SHP77 treated with DMSO at 0.1 percent for 48 hours (cell line): ENCODE measurements at regions not wholly inside any gene's neighbourhood (a gene's known extent, or its start where the extent isn't known, plus 50 kb on each side); places are given as distances from the start of the nearest gene placed in this dataset.
"Not testable (repeated sequence)": the region's sequence is repeated elsewhere in the genome, so short reads cannot be mapped to it uniquely, and the experiment has no call there.

Experiments used
- DNase-seq: peaks from one replicate; lab custom pipeline; 2025; lab: John Stamatoyannopoulos, UW

DNA sequence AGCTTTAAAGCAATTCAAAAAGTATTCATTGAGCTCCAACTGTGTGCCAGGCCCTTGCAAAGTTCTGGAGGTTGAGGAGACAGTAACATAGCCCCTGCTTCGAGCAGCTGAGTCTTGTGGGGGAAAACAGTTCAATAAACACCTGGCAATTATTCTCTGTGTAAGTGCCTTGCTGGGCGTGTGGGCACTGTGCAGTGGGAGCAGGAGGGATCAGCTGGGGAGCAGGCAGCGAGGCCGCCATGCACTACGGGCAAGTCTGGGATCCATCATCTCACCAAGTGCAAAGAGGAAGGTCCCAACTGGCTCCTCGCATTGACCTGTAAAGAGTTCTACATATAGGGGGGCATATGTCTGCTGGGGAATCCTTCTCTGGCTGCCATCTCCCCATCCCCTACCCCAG, 342.2 kb upstream of the HS6ST1 start:
- DNase-seq = no peak

DNA sequence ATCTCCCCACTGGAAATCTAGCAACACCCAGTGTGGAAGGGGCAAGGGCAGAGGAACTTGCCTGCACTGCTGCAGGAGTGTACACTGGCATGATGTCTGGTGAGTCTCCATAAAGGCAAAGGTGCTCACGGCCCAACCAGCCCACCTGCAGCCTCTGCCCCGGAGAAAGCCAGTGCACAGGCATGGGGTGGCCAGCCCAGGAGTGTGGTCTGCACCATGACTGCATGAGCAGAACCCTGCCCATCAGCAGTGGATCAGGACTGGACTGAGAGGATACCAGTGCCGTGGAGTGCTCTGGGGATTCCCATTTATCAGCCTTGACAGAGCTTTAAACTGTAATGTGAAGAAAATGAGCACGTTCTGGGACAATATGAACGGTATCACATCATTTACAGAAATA, 342.6 kb upstream of the HS6ST1 start:
- no peak for DNase-seq

DNA sequence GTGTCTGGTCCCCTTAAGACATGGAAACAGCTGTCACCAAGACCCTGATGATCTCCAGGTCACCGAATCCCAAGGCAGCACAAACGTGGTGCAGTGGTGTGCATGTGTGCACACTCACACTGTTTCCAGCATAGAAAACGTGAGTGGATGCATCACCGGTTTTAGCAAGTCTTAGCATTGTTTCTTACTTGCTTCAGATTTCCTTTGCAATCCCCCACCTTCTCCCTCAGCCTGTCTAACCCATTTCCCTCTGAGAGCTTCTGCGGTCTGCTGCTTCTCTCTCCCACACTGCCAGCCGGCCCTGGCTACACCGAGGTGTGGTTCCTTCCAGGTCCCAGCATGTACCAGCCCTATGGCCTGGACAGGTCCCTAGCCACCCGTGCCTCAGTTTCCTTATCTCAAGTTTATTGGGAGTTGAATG, 343.4 kb upstream of the HS6ST1 start:
- no peak for DNase-seq

- DNase-seq = no peak
These were observed 344.8 kb upstream of the HS6ST1 start for GRCh38 chr2:128663371-128664050.

GRCh38 chr2:128664499-128664971, 345.9 kb upstream of the HS6ST1 start:
- DNase-seq = no peak

DNA sequence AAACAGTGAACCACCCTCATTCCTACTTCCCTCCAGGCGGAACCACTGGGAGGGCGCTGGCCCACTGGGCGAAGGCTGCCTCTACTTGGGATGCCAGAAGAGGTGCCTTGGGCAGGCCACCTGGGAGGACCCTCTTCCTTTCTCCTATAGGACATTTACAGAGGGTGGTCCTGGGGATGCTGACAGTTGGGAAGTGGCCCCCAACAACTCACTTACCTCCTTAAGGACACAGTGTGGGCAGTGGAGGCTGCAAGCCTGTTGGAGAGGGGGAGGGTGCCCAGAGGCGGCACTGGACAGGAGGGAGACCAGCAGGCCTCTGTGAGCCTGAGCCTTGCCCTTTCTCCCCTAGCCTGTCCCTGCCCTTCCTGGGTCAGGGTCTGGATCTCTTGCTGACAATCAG, 346.4 kb upstream of the HS6ST1 start:
- DNase-seq = no peak

DNA sequence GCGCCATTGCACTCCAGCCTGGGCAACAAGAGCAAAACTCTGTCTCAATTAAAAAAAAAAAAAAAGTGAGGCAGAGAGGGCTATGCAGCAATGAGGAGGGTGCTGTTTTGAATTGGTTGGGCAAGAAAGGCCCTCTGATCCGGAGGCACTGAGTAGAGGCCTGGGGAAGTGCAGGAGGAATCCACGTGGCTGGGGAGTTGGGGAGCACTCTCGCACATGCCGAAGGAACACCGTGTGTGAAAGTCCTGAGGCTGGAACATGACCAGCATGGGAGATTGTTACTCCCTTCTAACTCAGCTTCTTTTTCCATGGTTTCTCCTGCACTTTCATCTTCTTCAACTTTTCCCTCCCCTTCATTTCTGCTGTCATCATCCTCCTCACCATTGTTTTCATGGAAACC, 347.9 kb upstream of the HS6ST1 start:
- DNase-seq = no peak

- DNase-seq = no peak
These were observed 348.7 kb upstream of the HS6ST1 start for GRCh38 chr2:128667391-128667790.

DNA sequence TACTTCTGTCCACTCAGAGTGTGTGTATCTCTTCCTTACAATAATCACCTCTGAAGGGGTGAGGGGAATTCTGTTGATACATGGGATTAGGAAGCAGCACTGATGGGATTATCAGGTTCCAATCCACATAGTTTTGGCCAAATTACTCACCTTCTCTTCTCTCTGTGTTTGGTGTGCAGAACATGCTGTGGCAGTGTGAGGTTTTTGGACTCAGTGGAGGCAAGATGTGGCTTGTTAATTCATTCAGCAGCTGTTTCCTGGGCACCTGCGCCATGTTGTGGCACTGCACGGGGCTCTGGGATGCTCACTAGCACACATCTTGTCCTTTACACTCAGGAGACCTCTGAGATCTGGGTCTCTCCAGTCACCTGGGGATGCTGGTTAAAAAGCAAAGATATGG, 350.3 kb upstream of the HS6ST1 start:
- no peak for DNase-seq

DNA sequence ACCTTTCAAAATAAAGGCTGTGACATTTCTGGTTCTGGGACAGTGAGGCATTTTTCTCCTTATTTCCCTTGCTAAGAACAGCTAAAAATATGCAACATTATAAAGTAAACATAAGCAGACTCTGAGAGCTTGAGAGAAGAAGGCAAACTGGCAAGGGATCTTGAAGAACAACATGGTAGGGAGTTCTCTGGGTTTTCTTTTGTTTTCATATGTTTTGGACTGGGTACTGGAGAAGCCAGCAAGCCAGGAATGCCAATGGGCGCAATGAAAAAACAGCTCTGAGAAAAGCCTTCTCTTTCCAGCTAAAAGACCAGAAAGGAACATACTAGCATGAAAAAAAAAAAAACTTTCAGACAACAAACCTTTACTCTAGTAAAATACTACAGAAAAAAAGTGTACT, 351.4 kb upstream of the HS6ST1 start:
- DNase-seq = no peak

DNA sequence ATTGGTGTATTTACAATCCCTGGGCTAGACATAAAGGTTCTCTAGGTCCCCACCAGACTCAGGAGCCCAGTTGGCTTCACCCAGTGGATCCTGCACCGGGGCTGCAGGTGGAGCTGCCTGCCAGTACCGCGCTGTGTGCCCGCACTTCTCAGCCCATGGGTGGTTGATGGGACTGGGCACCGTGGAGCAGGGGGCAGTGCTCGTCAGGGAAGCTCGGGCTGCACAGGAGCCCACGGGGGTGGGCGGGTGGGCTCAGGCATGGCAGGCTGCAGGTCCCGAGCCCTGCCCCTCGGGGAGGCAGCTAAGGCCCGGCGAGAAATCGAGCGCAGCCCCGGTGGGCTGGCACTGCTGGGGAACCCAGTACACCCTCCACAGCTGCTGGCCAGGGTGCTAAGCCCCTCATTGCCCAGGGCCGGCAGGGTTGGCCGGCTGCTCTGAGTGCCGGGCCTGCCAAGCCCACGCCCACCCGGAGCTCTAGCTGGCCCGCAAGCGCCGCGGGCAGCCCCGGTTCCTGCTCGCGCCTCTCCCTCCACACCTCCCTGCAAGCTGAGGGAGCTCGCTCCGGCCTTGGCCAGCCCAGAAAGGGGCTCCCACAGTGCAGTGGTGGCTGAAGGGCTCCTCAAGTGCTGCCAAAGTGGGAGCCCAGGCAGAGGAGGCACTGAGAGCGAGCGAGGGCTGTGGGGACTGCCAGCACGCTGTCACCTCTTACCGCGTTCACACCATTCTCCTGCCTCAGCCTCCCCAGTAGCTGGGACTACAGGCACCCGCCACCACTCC, 353.5 kb upstream of the HS6ST1 start:
- not testable (repeated sequence) for DNase-seq

GRCh38 chr2:128679680-128680079, 361.0 kb upstream of the HS6ST1 start:
- not testable (repeated sequence) for DNase-seq

GRCh38 chr2:128681507-128681906, 362.8 kb upstream of the HS6ST1 start:
- no peak for DNase-seq

DNA sequence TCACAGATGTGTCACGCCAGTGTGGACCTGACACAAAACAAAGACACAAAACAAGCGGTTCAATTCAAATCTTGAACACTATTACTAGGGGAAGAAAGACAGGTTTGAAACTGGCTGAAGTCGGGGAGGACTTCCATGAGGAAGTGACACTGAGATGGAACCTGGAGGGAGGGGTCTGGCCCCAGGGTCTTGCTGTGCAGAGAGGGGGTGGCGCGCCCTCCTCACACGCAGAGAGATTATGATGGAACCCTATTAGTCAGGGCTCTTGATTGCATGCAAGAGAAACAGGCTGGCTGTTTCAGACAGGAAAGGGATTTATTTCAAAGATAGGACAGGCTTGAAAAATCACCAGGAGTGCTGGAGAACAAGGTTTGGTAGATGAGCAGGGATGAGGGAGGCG, 363.6 kb upstream of the HS6ST1 start:
- DNase-seq = no peak

DNA sequence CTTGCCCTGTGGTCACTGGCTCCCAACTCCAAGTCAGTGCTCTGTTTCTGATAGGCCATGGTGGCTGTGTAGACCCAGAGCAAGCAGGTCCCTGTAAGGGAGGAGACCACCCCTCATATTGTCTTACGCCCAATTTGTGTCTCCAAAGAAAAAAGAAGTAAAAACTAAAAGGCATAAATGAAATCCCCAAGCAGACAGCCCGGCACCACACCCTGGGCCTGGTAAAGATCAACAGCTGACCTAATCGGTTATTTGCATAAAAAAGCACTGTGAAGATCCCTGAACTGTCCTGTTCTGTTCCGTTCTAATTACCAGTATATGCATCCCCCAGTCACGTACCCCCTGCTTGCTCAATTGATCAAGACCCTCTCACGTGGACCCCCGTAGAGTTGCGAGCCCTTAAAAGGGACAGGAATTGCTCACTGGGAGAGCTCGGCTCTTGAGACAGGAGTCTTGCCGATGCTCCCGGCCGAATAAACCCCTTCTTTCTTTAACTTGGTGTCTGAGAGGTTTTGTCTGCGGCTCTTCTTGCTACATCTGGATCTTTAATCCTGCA, 364.1 kb upstream of the HS6ST1 start:
- no peak for DNase-seq

- no peak for DNase-seq
These were observed 365.9 kb upstream of the HS6ST1 start for GRCh38 chr2:128684523-128684922.

GRCh38 chr2:128685841-128686496, 367.3 kb upstream of the HS6ST1 start:
- no peak for DNase-seq

- DNase-seq = no peak
These were observed 367.8 kb upstream of the HS6ST1 start for GRCh38 chr2:128686497-128686859.

GRCh38 chr2:128686881-128687555, 368.4 kb upstream of the HS6ST1 start:
- no peak for DNase-seq

DNA sequence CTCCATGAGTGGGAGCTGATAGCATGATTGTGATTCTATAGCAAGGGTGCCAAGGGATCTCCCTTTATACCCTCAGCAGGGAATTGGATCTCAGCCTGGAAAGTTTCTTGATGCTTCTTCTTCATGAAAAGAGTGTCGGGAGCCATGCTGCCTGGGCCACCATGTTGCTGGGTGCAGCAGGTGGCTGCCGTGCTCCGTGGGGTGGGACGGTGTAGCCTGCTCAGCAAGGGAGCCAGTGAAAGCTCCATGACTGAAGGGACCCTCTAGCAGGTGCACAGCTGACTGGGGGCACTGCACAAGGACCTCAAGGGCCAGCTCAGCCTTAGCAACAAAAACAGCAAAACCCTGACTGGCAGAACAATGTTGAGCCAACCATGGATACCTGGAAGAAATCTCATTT, 368.9 kb upstream of the HS6ST1 start:
- no peak for DNase-seq

GRCh38 chr2:128689971-128690370, 371.3 kb upstream of the HS6ST1 start:
- peak; percentile 66 for DNase-seq

DNA sequence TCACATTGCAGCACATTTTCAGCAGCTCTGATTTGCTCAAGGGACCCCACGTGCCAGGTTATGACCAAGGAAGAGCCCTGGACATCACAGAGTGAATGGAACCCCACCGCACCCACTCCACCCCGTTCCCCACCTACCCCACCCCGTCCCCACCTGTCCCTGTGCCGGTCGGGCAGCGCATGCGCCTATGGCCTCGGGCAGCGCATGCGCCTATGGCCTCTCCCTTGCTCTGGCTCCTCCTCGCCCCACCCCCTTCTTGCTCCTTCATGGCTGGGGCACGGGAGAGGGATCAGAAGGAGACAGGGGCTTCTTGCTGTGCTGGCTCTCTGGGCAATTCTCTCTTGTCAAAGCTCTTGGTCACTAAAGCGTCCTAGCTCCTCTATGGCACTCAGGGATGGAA, 371.8 kb upstream of the HS6ST1 start:
- peak; percentile 66 for DNase-seq
